ENCODE measurements at regions not wholly inside any gene's neighbourhood (a gene's known extent, or its start where the extent isn't known, plus 50 kb on each side); places are given as distances from the start of the nearest gene placed in this dataset.

DNA sequence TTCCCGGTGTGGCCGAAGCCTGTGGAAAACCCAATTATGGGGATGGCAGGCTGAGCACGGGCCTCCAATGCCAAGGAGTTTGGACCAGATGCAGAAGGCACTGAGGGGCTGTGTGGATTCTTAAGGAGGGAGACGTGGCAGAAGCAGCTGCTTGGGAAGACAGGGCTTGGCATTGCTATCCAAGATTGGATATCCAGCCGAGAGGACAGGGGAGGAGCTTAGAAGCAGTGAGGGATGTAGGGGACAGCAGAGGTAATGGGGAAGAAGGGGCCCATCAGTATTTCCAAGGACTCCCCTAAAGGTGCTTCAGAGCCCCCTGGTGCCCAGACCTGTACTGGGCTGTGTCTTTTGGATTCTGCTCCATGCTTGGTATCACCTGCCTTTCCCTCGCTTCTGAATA lies 112.8 kb upstream of the TLE3 start:
- no peak overlapping the region for H3K27ac ChIP-seq (ENCODE audit: control insufficient read depth, insufficient read depth)
- H3K4me2 ChIP-seq (ENCODE audit: control insufficient read depth, insufficient read depth): no peak overlapping the region
- WGBS (ENCODE audit: insufficient coverage, insufficient replicate concordance, low lambda C conversion rate, missing lambda C conversion rate): 50% methylated on average over 6 of the region's 6 CpGs
- RAD21 ChIA-PET (ENCODE audit: unreplicated experiment): no interaction called here
- no peak for FAIRE-seq
- no peaks in the 10 kb centered on the region for H3K79me2 ChIP-seq (ENCODE audit: control insufficient read depth, insufficient read depth, low read length)
- CTCF ChIA-PET: no interaction called here
- H3K9me3 ChIP-seq (replicated peaks; ENCODE audit: control insufficient read depth, insufficient read depth, low read length): no peaks in the 10 kb centered on the region
- no peak for ATAC-seq
- SMC1A ChIA-PET (ENCODE audit: uncharacterized antibody, unreplicated experiment): no interaction called here
- no peak for DNase-seq (ENCODE audit: low read depth, low spot score)
- no peaks in the 10 kb centered on the region; a peak in 2 of 4 replicates for H3K27me3 ChIP-seq (replicated peaks in 1 of 2; ENCODE audit: control insufficient read depth in 2 of 2, insufficient read depth in 2 of 2, low read length in 1 of 2)
- POLR2A ChIA-PET: no interaction called here
- no peak overlapping the region for H2AFZ ChIP-seq (ENCODE audit: control insufficient read depth, low read depth, low read length)
- in situ Hi-C loops (cut with MboI) (no loop called here), intact Hi-C loops (cut with micrococcal nuclease; ENCODE audit: unreplicated experiment) (no loop called here)
- H3K4me1 ChIP-seq (ENCODE audit: control insufficient read depth, insufficient read depth, low read length): peaks cover 5% of the 10 kb centered on the region; the same call in 1 of the 2 replicates
- H4K20me1 ChIP-seq (ENCODE audit: control insufficient read depth, insufficient read depth): no peaks in the 10 kb centered on the region
- H3K4me3 ChIP-seq: no peak overlapping the region
- no peak overlapping the region for H3K9ac ChIP-seq (ENCODE audit: control insufficient read depth, insufficient read depth, low read length)
- TF ChIP-seq SMC3 (IDR thresholded peaks at IDR 0.05; ENCODE audit: borderline replicate concordance, low read length) (peak; percentile 37; the same call in 1 of the 2 replicates), SIN3A (IDR thresholded peaks at IDR 0.05; ENCODE audit: low read depth, low read length) (no peak), RAD21 (IDR thresholded peaks at IDR 0.05; ENCODE audit: insufficient read depth, low read depth, low read length) (peak; percentile 25; the same call in 1 of the 2 replicates), NFXL1 (IDR thresholded peaks at IDR 0.05; ENCODE audit: borderline replicate concordance) (no peak), CTCF (IDR thresholded peaks at IDR 0.05 in 2 of 3, conservative IDR thresholded peaks at IDR 0.05 in 1 of 3; ENCODE audit: control insufficient read depth in 2 of 3, extremely low read depth in 1 of 3, insufficient read depth in 1 of 3, low read depth in 3 of 3, low read length in 3 of 3) (peak; percentile 20 to 30 (median 28); a peak in 2 of 6 replicates)
- no TSS peak for BruUV-seq (replicated peaks)
- no peaks in the 10 kb centered on the region for H3K36me3 ChIP-seq (ENCODE audit: control insufficient read depth in 2 of 2, insufficient read depth in 2 of 2, low read length in 1 of 2)

DNA sequence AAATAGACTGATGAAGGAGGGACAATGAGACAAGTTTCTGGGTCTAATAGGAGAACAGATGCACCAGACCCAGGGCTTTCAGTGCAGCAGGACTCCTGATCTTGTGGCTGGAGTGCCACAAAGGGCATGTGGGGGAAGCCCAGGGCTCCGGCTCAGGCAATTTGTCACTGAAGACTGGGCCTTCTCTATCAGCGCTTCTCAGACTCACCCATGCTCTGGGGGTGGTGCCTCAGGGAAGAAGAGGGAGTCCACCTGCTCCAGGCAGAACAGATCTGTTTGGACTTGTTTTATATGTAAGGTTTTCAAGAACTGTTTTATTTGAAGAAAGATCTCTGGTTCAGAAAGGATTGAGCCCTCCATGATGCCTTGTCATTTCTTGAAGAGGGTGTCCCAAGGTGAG lies 112.4 kb upstream of the TLE3 start:
- Histone ChIP-seq H3K9ac (ENCODE audit: control insufficient read depth, insufficient read depth, low read length) (no peak overlapping the region), H4K20me1 (ENCODE audit: control insufficient read depth, insufficient read depth) (no peaks in the 10 kb centered on the region), H3K9me3 (replicated peaks; ENCODE audit: control insufficient read depth, insufficient read depth, low read length) (no peaks in the 10 kb centered on the region), H3K79me2 (ENCODE audit: control insufficient read depth, insufficient read depth, low read length) (no peaks in the 10 kb centered on the region), H3K4me3 (no peak overlapping the region), H3K27ac (ENCODE audit: control insufficient read depth, insufficient read depth) (no peak overlapping the region), H3K27me3 (replicated peaks in 1 of 2; ENCODE audit: control insufficient read depth in 2 of 2, insufficient read depth in 2 of 2, low read length in 1 of 2) (no peaks in the 10 kb centered on the region; a peak in 2 of 4 replicates), H3K4me2 (ENCODE audit: control insufficient read depth, insufficient read depth) (no peak overlapping the region), H3K4me1 (ENCODE audit: control insufficient read depth, insufficient read depth, low read length) (peaks cover 5% of the 10 kb centered on the region; the same call in 1 of the 2 replicates), H3K36me3 (ENCODE audit: control insufficient read depth in 2 of 2, insufficient read depth in 2 of 2, low read length in 1 of 2) (no peaks in the 10 kb centered on the region), H2AFZ (ENCODE audit: control insufficient read depth, low read depth, low read length) (no peak overlapping the region)
- no peak for FAIRE-seq
- in situ Hi-C loops (cut with MboI): no loop called here
- no peak for ATAC-seq
- 73% methylated on average over 2 of the region's 2 CpGs for WGBS (ENCODE audit: insufficient coverage, insufficient replicate concordance, low lambda C conversion rate, missing lambda C conversion rate)
- POLR2A ChIA-PET: no interaction called here
- SMC1A ChIA-PET (ENCODE audit: uncharacterized antibody, unreplicated experiment): no interaction called here
- intact Hi-C loops (cut with micrococcal nuclease; ENCODE audit: unreplicated experiment): no loop called here
- no TSS peak for BruUV-seq (replicated peaks)
- RAD21 ChIA-PET (ENCODE audit: unreplicated experiment): no interaction called here
- CTCF ChIA-PET: no interaction called here
- DNase-seq (ENCODE audit: low read depth, low spot score): no peak
- TF ChIP-seq CTCF (IDR thresholded peaks at IDR 0.05 in 2 of 3, conservative IDR thresholded peaks at IDR 0.05 in 1 of 3; ENCODE audit: control insufficient read depth in 2 of 3, extremely low read depth in 1 of 3, insufficient read depth in 1 of 3, low read depth in 3 of 3, low read length in 3 of 3) (no peak), EP300 (IDR thresholded peaks at IDR 0.05; ENCODE audit: borderline replicate concordance in 1 of 2, control insufficient read depth in 1 of 2, low read depth in 2 of 2, low read length in 2 of 2) (no peak)
- TF ChIP-seq, protein P1, sequence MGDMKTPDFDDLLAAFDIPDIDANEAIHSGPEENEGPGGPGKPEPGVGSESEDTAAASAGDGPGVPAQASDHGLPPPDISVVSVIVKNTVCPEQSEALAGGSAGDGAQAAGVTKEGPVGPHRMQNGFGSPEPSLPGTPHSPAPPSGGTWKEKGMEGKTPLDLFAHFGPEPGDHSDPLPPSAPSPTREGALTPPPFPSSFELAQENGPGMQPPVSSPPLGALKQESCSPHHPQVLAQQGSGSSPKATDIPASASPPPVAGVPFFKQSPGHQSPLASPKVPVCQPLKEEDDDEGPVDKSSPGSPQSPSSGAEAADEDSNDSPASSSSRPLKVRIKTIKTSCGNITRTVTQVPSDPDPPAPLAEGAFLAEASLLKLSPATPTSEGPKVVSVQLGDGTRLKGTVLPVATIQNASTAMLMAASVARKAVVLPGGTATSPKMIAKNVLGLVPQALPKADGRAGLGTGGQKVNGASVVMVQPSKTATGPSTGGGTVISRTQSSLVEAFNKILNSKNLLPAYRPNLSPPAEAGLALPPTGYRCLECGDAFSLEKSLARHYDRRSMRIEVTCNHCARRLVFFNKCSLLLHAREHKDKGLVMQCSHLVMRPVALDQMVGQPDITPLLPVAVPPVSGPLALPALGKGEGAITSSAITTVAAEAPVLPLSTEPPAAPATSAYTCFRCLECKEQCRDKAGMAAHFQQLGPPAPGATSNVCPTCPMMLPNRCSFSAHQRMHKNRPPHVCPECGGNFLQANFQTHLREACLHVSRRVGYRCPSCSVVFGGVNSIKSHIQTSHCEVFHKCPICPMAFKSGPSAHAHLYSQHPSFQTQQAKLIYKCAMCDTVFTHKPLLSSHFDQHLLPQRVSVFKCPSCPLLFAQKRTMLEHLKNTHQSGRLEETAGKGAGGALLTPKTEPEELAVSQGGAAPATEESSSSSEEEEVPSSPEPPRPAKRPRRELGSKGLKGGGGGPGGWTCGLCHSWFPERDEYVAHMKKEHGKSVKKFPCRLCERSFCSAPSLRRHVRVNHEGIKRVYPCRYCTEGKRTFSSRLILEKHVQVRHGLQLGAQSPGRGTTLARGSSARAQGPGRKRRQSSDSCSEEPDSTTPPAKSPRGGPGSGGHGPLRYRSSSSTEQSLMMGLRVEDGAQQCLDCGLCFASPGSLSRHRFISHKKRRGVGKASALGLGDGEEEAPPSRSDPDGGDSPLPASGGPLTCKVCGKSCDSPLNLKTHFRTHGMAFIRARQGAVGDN (IDR thresholded peaks at IDR 0.05): no peak
